ENCODE measurements at regions not wholly inside any gene's neighbourhood (a gene's known extent, or its start where the extent isn't known, plus 50 kb on each side); places are given as distances from the start of the nearest gene placed in this dataset.

- no peak for ATAC-seq
- no peak for TF ChIP-seq ESRRG (CRISPR knock-in tag; IDR thresholded peaks at IDR 0.05)
- TF ChIP-seq BACH2 (CRISPR knock-in tag; IDR thresholded peaks at IDR 0.05; ENCODE audit: borderline replicate concordance) = no peak
- no peak for TF ChIP-seq OSR1 (CRISPR knock-in tag; IDR thresholded peaks at IDR 0.05)
- TF ChIP-seq RARB (CRISPR knock-in tag; IDR thresholded peaks at IDR 0.05) = no peak
- TF ChIP-seq TCF4 (CRISPR knock-in tag; IDR thresholded peaks at IDR 0.05; ENCODE audit: borderline replicate concordance) = no peak
- TF ChIP-seq PPARA (CRISPR knock-in tag; IDR thresholded peaks at IDR 0.05; ENCODE audit: borderline replicate concordance) = no peak
- TF ChIP-seq, protein P1, sequence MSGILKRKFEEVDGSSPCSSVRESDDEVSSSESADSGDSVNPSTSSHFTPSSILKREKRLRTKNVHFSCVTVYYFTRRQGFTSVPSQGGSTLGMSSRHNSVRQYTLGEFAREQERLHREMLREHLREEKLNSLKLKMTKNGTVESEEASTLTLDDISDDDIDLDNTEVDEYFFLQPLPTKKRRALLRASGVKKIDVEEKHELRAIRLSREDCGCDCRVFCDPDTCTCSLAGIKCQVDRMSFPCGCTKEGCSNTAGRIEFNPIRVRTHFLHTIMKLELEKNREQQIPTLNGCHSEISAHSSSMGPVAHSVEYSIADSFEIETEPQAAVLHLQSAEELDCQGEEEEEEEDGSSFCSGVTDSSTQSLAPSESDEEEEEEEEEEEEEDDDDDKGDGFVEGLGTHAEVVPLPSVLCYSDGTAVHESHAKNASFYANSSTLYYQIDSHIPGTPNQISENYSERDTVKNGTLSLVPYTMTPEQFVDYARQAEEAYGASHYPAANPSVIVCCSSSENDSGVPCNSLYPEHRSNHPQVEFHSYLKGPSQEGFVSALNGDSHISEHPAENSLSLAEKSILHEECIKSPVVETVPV (CRISPR knock-in tag; IDR thresholded peaks at IDR 0.05) = no peak
- TF ChIP-seq, protein P2, sequence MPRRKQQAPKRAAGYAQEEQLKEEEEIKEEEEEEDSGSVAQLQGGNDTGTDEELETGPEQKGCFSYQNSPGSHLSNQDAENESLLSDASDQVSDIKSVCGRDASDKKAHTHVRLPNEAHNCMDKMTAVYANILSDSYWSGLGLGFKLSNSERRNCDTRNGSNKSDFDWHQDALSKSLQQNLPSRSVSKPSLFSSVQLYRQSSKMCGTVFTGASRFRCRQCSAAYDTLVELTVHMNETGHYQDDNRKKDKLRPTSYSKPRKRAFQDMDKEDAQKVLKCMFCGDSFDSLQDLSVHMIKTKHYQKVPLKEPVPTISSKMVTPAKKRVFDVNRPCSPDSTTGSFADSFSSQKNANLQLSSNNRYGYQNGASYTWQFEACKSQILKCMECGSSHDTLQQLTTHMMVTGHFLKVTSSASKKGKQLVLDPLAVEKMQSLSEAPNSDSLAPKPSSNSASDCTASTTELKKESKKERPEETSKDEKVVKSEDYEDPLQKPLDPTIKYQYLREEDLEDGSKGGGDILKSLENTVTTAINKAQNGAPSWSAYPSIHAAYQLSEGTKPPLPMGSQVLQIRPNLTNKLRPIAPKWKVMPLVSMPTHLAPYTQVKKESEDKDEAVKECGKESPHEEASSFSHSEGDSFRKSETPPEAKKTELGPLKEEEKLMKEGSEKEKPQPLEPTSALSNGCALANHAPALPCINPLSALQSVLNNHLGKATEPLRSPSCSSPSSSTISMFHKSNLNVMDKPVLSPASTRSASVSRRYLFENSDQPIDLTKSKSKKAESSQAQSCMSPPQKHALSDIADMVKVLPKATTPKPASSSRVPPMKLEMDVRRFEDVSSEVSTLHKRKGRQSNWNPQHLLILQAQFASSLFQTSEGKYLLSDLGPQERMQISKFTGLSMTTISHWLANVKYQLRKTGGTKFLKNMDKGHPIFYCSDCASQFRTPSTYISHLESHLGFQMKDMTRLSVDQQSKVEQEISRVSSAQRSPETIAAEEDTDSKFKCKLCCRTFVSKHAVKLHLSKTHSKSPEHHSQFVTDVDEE (CRISPR knock-in tag; IDR thresholded peaks at IDR 0.05) = no peak
- TF ChIP-seq GLIS3 (CRISPR knock-in tag; IDR thresholded peaks at IDR 0.05) = no peak
- no peak for TF ChIP-seq CSDC2 (CRISPR knock-in tag; IDR thresholded peaks at IDR 0.05)
- no peak for TF ChIP-seq SNAI2 (CRISPR knock-in tag; IDR thresholded peaks at IDR 0.05)
- no peak for TF ChIP-seq ZNF565 (CRISPR knock-in tag; conservative IDR thresholded peaks at IDR 0.05; ENCODE audit: low read depth)
- no peak for TF ChIP-seq ARNTL (CRISPR knock-in tag; IDR thresholded peaks at IDR 0.05; ENCODE audit: borderline replicate concordance, low read depth)
- no peak for TF ChIP-seq PATZ1 (CRISPR knock-in tag; IDR thresholded peaks at IDR 0.05; ENCODE audit: borderline replicate concordance)
These were observed 259.5 kb downstream of the BRD1 start for GRCh38 chr22:49567899-49568750.

- TF ChIP-seq ISL1 (CRISPR knock-in tag; IDR thresholded peaks at IDR 0.05) (no peak), ZNF8 (CRISPR knock-in tag; IDR thresholded peaks at IDR 0.05) (no peak), ZNF565 (CRISPR knock-in tag; conservative IDR thresholded peaks at IDR 0.05; ENCODE audit: low read depth) (no peak), CSDC2 (CRISPR knock-in tag; IDR thresholded peaks at IDR 0.05) (no peak), POU6F1 (CRISPR knock-in tag; IDR thresholded peaks at IDR 0.05; ENCODE audit: borderline replicate concordance, low read depth) (no peak), ZFP30 (CRISPR knock-in tag; IDR thresholded peaks at IDR 0.05) (no peak), ZNF70 (CRISPR knock-in tag; IDR thresholded peaks at IDR 0.05) (no peak), CREB5 (CRISPR knock-in tag; IDR thresholded peaks at IDR 0.05; ENCODE audit: low read depth) (no peak), OSR1 (CRISPR knock-in tag; IDR thresholded peaks at IDR 0.05) (no peak), BACH2 (CRISPR knock-in tag; IDR thresholded peaks at IDR 0.05; ENCODE audit: borderline replicate concordance) (no peak), PPARA (CRISPR knock-in tag; IDR thresholded peaks at IDR 0.05; ENCODE audit: borderline replicate concordance) (no peak), ZFP3 (CRISPR knock-in tag; IDR thresholded peaks at IDR 0.05) (no peak)
- TF ChIP-seq, protein P2 (CRISPR knock-in tag; IDR thresholded peaks at IDR 0.05) = no peak
- no peak for ATAC-seq
These were observed 261.0 kb downstream of the BRD1 start for GRCh38 chr22:49566693-49567092.

Data from SK-N-SH treated with all-trans-retinoic acid at 6 μM for 48 hours (cell line).